ENCODE measurements at regions not wholly inside any gene's neighbourhood (a gene's known extent, or its start where the extent isn't known, plus 50 kb on each side); places are given as distances from the start of the nearest gene placed in this dataset.

DNA sequence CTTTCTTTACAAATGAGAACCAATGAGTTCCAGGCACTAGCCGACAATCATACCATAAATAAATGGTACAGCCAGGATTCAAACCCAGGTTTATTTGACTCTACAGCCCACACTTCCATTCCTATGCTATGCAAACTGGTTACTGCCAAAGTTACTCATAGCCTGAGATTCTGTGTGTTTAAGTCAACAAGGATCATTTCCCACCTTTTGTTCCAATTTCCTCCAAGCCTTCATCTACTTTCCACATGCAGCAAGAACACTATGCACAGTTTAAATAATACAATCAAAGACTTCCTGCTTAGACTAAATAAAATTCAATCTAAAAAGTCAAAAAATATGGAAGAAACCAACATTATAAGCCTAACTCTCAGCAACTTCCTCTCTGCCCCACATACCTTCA is 59.2 kb upstream of the KLF12 start:
- no peak for DNase-seq (ENCODE audit: low read depth)

GRCh38 chr13:74191410-74191809 is 57.2 kb upstream of the KLF12 start:
- DNase-seq (ENCODE audit: low read depth): no peak

GRCh38 chr13:74190999-74191398 is 56.8 kb upstream of the KLF12 start:
- DNase-seq (ENCODE audit: low read depth): no peak

DNA sequence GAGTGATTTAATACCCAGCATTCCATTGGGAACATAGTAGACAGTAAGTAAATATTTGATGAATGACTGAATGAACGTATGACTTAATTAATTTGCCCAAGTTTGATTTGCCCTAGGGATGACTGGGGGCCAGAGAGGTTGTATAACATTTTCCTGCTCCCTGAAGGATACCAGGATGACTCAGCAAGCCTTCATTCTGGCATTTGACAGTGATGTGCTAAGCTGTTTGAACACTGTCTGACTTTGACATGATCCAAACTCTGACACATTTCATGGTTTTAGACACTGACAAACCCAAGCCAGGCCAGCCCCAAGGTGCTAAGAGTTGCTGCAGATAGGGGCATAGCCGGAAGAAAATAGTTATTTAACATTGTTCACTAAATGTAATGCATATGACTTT is 53.4 kb upstream of the KLF12 start:
- no peak for DNase-seq (ENCODE audit: low read depth)

- peak; percentile 22 for DNase-seq (ENCODE audit: low read depth)
These were observed 50.1 kb upstream of the KLF12 start for GRCh38 chr13:74184283-74184682.
